CD14-positive monocyte (primary cell): ENCODE measurements at regions not wholly inside any gene's neighbourhood (a gene's known extent, or its start where the extent isn't known, plus 50 kb on each side); places are given as distances from the start of the nearest gene placed in this dataset.
A peak's percentile ranks its signal among the peaks of the same experiment; 100 is the strongest.

ENCODE experiments used
- DNase-seq, 3 donors: peaks; one replicate each; pipeline ENCODE4 v3.0.0-alpha.2; 2011 to 2022
- H2AFZ ChIP-seq: 2 replicates; pipeline ENCODE4 v1.6.0; 2012; ENCODE audit warnings: mild to moderate bottlenecking, low read depth, low read length, inconsistent platforms; ENCODE audit not compliant: insufficient read depth, poor library complexity, severe bottlenecking
- H3K27ac ChIP-seq, 2 donors: 1 replicate in 1 of 2; 2 replicates in 1 of 2; pipeline ENCODE4 v1.5.1; 2012 to 2013; ENCODE audit warnings: low read length in 2 of 2, control low read depth in 1 of 2, inconsistent platforms in 1 of 2, low read depth in 1 of 2, mild to moderate bottlenecking in 1 of 2
- H3K27me3 ChIP-seq, 2 donors: one replicate each; pipeline versions ENCODE4 v1.6.0 to v1.6.1; 2011 to 2013; ENCODE audit warnings: low read length in 2 of 2; ENCODE audit not compliant: control insufficient read depth in 2 of 2, insufficient read depth in 2 of 2
- H3K36me3 ChIP-seq, 2 donors: replicated peaks in 1 of 2; 1 replicate in 1 of 2; 2 replicates in 1 of 2; pipeline versions ENCODE4 v1.5.1 to v1.6.1; 2012 to 2013; ENCODE audit warnings: low read length in 2 of 2, control low read depth in 1 of 2, inconsistent platforms in 1 of 2, mild to moderate bottlenecking in 1 of 2; ENCODE audit not compliant: insufficient read depth in 2 of 2, control insufficient read depth in 1 of 2
- H3K4me1 ChIP-seq, 2 donors: 1 replicate in 1 of 2; 2 replicates in 1 of 2; pipeline versions ENCODE4 v1.5.1 to v1.6.1; 2012 to 2013; ENCODE audit warnings: low read length in 2 of 2, control low read depth in 1 of 2, inconsistent platforms in 1 of 2, mild to moderate bottlenecking in 1 of 2, moderate library complexity in 1 of 2; ENCODE audit not compliant: insufficient read depth in 2 of 2, control insufficient read depth in 1 of 2
- H3K4me2 ChIP-seq: replicated peaks from 2 replicates; pipeline ENCODE3; 2012; ENCODE audit warnings: low read length, moderate library complexity, mild to moderate bottlenecking; ENCODE audit not compliant: poor library complexity, severe bottlenecking; ENCODE audit errors: extremely low read depth
- H3K4me3 ChIP-seq, 3 experiments: fragments of 200-600 bp in 1 of 3; sonication (generic) in 1 of 3; replicated peaks in 1 of 3; 1 replicate in 2 of 3; 2 replicates in 1 of 3; pipeline ENCODE4 v1.5.1; 2011 to 2013; ENCODE audit warnings: low read length in 3 of 3, mild to moderate bottlenecking in 3 of 3, control low read depth in 2 of 3, low read depth in 2 of 3, inconsistent platforms in 1 of 3, moderate library complexity in 1 of 3
- H3K79me2 ChIP-seq: 2 replicates; pipeline ENCODE4 v1.6.0; 2012; ENCODE audit warnings: mild to moderate bottlenecking, control low read depth, inconsistent platforms, low read length, moderate library complexity; ENCODE audit not compliant: insufficient read depth
- H3K9ac ChIP-seq: 2 replicates; pipeline ENCODE4 v1.6.0; 2017; ENCODE audit warnings: low read length, mild to moderate bottlenecking; ENCODE audit not compliant: insufficient read depth, poor library complexity, severe bottlenecking
- H3K9me3 ChIP-seq, 2 donors: replicated peaks in 1 of 2; 1 replicate in 1 of 2; 2 replicates in 1 of 2; pipeline versions ENCODE4 v1.5.1 to v1.6.1; 2012 to 2013; ENCODE audit warnings: low read length in 2 of 2, control low read depth in 1 of 2; ENCODE audit not compliant: control insufficient read depth in 1 of 2, insufficient read depth in 1 of 2
- H4K20me1 ChIP-seq: 2 replicates; pipeline ENCODE4 v1.6.0; 2012; ENCODE audit warnings: mild to moderate bottlenecking, low read length, control low read depth, moderate library complexity; ENCODE audit not compliant: insufficient read depth
- H3K27ac Mint-ChIP-seq, 7 donors: one replicate each; pipeline ENCODE4 v1.8.0; 2020; ENCODE audit warnings: mild to moderate bottlenecking in 7 of 7, mixed read lengths in 7 of 7, moderate library complexity in 6 of 7, inconsistent platforms in 2 of 7
- H3K27me3 Mint-ChIP-seq, 3 donors: one replicate each; pipeline ENCODE4 v1.8.0; 2021 to 2022; ENCODE audit warnings: low read depth in 3 of 3, mild to moderate bottlenecking in 3 of 3, mixed read lengths in 3 of 3, moderate library complexity in 3 of 3, inconsistent platforms in 1 of 3
- H3K36me3 Mint-ChIP-seq, 2 donors: one replicate each; pipeline ENCODE4 v1.8.0; 2020; ENCODE audit warnings: mixed read lengths in 2 of 2, inconsistent platforms in 1 of 2, mild to moderate bottlenecking in 1 of 2
- H3K4me1 Mint-ChIP-seq: one replicate; pipeline ENCODE4 v1.8.0; 2020; ENCODE audit warnings: mild to moderate bottlenecking, mixed read lengths
- H3K4me3 Mint-ChIP-seq, 2 donors: one replicate each; pipeline ENCODE4 v1.8.0; 2020; ENCODE audit warnings: mild to moderate bottlenecking in 2 of 2, mixed read lengths in 2 of 2, moderate library complexity in 1 of 2
- H3K9me3 Mint-ChIP-seq, 7 donors: one replicate each; pipeline ENCODE4 v1.8.0; 2020 to 2022; ENCODE audit warnings: mixed read lengths in 7 of 7, mild to moderate bottlenecking in 6 of 7, moderate library complexity in 6 of 7, inconsistent platforms in 2 of 7
- CTCF ChIP-seq: fragments of 200-600 bp; IDR thresholded peaks from one replicate; pipeline ENCODE4 v1.8.0; 2022; ENCODE audit warnings: antibody characterized with exemption, mild to moderate bottlenecking
- WGBS: methylation state at CpG from one replicate; pipeline ENCODE4 v1.1.5; 2013; ENCODE audit warnings: missing lambda C conversion rate; ENCODE audit not compliant: insufficient coverage; 5-methylcytosine and 5-hydroxymethylcytosine counted together
- intact Hi-C, 2 donors: fragments of 100-400 bp; cut with micrococcal nuclease; formaldehyde crosslinking; loops; one replicate each; pipeline versions ENCODE4 v1.15.0 to v1.15.1; 2023

GRCh38 chr9:110048403-110048975 lies 159.5 kb downstream of the C9orf152 start:
- Histone ChIP-seq H3K27ac (no peak overlapping the region), H3K27me3 (peaks cover 8 to 18% of the 10 kb centered on the region in 2 donors), H4K20me1 (no peaks in the 10 kb centered on the region), H3K4me3 (peak overlapping the region; percentile 31 to 79 (median 52)), H2AFZ (peak overlapping the region; percentile 88), H3K4me1 (peaks cover 36 to 46% of the 10 kb centered on the region in 2 donors), H3K9me3 (no peaks in the 10 kb centered on the region), H3K79me2 (peaks cover 47% of the 10 kb centered on the region), H3K36me3 (no peaks in the 10 kb centered on the region), H3K4me2 (peak overlapping the region; percentile 93), H3K9ac (peak overlapping the region; percentile 49)
- Mint-ChIP-seq H3K36me3 (peaks cover 0 to 2% of the 10 kb centered on the region in 2 donors), H3K27ac (peak overlapping the region in 3 of 7 donors; percentile 58 to 74 (median 71)), H3K4me3 (peak overlapping the region; percentile 93 to 98), H3K27me3 (peaks cover 24 to 32% (median 26%) of the 10 kb centered on the region in 3 donors), H3K9me3 (peaks cover 0 to 5% (median 1%) of the 10 kb centered on the region in 7 donors), H3K4me1 (peaks cover 46% of the 10 kb centered on the region)
- peak; percentile 52 to 65 (median 60) for DNase-seq
- TF ChIP-seq CTCF: no peak
- intact Hi-C loops: no loop called here
- WGBS: under 1% methylated on average over 26 of the region's 42 CpGs

GRCh38 chr9:110048976-110049698 lies 158.8 kb downstream of the C9orf152 start:
- no peak for TF ChIP-seq CTCF
- H3K4me3 ChIP-seq: peak overlapping the region; percentile 31 to 79 (median 46)
- no peaks in the 10 kb centered on the region for H3K9me3 ChIP-seq
- H3K9ac ChIP-seq: peak overlapping the region; percentile 49
- Mint-ChIP-seq H3K4me3 (peak overlapping the region; percentile 93 to 98), H3K9me3 (peaks cover 0 to 2% (median under 1%) of the 10 kb centered on the region in 7 donors), H3K27me3 (peaks cover 24 to 32% (median 26%) of the 10 kb centered on the region in 3 donors), H3K27ac (peak overlapping the region in 4 of 7 donors; percentile 40 to 58 (median 50)), H3K4me1 (peaks cover 46% of the 10 kb centered on the region), H3K36me3 (peaks cover 0 to 2% of the 10 kb centered on the region in 2 donors)
- H3K27me3 ChIP-seq: peaks cover 8 to 18% of the 10 kb centered on the region in 2 donors
- peak overlapping the region; percentile 93 for H3K4me2 ChIP-seq
- H3K79me2 ChIP-seq: peaks cover 54% of the 10 kb centered on the region
- no peak overlapping the region for H3K27ac ChIP-seq
- H4K20me1 ChIP-seq: no peaks in the 10 kb centered on the region
- no peaks in the 10 kb centered on the region for H3K36me3 ChIP-seq
- H2AFZ ChIP-seq: peak overlapping the region; percentile 88
- peaks cover 36 to 46% of the 10 kb centered on the region in 2 donors for H3K4me1 ChIP-seq
- 0% methylated on average over 34 of the region's 35 CpGs for WGBS
- intact Hi-C loops: no loop called here
- DNase-seq: no peak
